ENCODE measurements at regions not wholly inside any gene's neighbourhood (a gene's known extent, or its start where the extent isn't known, plus 50 kb on each side); places are given as distances from the start of the nearest gene placed in this dataset.

DNA sequence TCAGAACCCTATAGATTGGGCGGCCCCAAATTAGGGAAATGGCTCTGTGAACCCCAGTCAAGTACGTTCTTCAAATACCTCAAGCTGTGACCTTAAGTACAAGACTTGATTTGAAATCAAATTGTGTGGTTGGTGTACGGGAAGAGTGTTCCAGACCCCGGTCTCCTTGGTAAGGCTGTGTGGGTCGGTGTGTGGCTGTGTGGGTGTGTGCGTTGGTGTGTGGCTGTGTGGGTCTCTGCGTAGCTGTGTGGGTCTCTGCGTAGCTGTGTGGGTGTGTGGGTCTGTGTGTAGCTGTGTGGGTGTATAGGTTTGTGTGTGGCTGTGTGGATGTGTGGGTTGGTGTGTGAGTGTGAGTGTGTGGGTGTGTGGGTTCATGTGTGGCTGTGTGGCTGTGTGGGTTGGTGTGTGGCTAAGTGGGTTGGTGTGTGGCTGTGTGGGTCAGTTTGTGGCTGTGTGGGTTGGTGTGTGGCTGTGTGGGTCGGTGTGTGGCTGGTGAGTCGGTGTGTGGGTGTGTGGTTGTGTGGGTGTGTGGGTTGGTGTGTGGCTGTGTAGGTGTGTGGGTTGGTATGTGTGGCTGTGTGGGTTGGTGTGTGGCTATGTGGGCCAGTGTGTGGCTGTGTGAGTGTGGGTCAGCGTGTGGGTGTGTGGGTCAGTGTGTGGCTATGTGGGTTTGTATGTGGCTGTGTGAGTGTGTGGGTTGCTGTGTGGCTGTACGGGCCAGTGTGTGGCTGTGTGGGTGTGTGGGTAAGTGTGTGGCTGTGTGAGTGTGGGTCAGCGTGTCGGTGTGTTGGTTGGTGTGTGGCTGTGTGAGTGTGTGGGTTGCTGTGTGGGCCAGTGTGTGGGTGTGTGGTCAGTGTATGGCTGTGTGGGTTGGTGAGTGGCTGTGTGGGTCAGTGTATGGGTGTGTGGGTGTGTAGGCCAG is 238.7 kb upstream of the ZFHX3 start:
- no peak for DNase-seq

DNA sequence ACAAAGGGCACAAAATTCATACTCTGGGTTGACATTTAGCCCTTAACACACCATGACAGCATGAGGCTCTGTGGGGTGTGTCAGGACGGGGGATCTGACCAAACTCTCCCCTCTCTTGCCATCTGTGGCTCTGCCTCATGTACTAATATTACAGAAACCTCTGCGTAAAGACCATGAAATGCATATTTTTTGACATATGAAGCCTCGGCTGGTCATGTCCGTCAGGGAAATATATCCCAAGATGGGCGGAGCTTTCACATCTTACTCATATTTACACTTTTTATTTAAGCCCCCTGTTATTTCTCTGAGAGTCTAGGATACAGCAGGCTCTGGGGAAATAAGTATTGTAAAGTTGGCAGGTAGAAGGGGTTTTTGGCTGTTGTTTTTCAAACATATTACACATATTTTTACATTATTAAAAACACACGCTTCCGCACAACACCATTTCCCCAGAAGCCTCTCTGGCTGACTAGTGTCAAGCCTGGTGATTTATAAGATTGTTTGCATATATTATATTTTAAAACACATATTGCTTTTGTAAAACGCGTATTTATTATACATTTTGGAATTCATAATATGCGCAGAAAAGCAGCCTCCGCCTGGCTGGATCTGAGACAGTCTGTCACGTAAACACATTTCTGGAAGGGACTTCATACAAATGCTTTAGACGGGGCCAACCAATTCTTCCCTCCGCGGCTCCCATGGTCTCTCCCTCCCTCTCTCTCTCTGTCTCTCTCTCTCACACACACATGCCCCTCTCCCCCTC is 237.7 kb upstream of the ZFHX3 start:
- no peak for DNase-seq

- no peak for DNase-seq
Observed at GRCh38 chr16:73280388-73280787, 232.5 kb upstream of the ZFHX3 start.

DNA sequence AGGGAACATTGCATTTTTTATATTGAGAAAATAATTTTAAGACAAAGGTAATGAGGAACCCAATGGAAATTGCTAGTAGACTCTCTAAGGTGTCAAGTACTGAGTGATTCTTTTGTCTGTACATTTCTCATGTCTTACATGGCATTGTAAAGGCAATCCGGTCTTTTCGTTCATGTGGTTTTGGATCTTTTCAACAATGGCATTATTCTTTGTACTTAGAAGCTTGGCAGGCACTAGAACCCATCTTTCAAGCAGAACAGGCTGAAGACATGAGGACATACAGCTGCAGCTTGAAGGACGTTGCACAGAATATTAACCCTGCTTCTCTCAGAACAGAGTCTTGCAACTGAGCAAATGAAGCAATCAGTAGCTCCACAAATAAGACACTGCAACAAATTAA is 231.5 kb upstream of the ZFHX3 start:
- DNase-seq: no peak

DNA sequence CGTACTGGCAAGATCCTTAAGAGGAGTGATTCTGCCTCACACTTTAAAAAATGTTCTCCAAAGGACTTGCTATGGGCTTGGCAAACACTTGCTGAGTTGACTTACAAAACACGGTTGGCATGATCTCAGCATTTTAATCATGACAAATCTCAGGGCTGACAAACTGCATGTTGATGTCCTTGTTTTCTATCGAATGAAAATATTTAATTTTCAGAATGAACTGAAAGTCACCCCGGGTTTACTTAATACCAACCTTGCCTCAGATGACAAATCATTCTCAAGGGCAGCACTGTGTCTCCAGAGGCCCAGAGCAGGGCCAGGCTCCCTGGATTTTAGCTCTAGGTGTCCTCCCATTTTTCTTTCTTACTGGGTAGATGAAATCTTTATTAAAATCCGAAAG is 229.1 kb upstream of the ZFHX3 start:
- no peak for DNase-seq

- DNase-seq: no peak
Observed at GRCh38 chr16:73275448-73275847, 227.5 kb upstream of the ZFHX3 start.

DNA sequence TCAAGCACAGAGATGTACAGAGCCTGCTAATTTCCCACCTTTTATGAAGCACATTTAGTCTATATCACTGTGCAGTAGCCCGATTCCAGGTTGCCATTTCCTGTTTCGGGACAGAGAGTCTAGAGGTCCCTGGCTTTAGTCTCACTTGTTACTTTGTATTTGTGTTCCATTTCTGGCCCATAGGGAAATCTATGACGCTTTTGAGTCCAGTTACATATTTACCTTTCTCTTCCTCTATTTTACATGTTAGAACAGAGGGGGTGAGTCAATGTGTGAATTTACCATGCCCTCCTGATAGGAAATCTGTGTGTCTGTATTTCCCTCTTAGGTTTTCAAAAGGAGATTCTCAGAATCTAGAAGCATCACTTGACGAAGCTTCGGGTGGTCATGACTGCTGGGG is 227.1 kb upstream of the ZFHX3 start:
- no peak for DNase-seq

DNA sequence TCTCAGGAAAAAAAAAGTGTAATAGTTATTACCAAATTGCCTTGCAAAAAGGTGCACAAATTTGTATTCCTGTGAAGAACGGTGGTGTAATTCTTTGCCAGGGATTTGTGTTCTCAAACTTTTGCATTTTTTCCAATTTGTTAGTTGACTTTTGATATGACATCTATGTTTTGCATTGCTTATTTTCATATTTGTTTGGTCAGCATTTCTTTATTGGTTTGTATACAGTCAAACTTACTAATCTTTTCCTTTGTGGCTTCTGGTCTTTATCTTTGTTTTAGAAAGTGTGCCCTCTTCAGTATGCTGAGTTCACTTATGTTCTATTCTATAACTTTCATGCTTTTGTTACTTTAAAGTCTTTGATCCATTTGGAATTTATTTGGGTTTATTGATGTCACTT is 226.2 kb upstream of the ZFHX3 start:
- no peak for DNase-seq

DNA sequence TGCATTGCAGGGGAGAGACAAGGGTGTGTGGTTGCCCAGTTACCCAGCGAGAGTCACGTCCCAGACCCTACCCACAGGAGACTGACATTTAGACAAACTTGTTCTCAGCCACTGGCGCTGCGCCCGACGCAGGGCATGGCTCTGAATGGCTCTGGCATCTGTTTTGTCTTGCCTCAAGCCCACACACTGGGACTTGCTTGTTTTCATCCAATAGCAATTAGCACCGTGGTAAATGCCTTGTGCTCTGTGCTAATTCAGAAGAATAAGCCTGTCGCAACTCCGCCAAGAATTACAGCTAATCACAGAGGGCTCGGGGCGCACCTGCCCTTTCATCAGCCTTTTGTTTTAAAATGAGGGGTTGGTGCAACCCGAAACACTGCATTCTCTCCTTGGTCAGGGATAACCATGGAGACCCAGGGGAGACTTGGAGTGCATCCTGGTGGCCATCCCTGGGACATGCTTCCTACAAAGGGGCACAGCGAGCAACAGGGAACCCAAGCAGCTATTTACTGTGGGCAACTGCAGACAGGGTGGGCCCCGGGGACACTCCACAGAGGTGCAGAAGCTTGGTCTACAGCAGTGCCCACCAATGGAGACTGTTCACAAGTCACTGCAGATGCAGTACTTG is 220.6 kb upstream of the ZFHX3 start:
- peak; percentile 4 for DNase-seq

GRCh38 chr16:73265935-73266334 is 218.0 kb upstream of the ZFHX3 start:
- DNase-seq: no peak

DNA sequence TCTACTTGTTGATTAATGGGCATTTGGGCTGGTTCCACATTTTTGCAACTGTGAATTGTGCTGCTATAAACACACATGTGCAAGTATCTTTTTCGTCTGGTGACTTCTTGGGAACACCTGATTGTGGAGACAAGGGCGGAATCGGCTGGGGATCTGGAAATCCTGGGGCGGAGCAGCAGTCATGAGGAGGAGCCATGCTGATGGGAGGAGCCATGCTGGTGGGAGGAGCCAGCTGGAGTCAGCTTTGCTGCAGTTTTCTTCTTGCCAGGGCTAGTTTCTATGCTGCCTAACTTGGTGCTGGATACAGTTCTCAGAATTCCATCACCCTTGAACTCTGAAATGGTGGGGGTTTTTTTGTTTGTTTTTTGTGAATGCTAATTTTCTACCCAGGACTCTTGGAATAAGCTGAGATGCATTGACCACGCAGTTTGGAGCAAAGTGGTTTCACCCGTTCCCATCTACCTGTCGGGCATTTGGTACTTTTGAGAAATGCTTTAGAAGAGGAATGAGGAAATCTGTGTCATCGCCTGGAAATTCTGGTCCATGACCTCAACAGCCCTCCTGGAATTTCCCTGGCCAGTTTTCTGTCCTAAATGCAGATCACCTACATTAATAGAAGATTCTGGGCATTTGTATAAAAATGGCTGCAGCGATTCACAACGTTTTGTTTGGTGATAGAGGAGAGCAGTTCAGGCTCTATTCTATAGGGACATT is 217.4 kb upstream of the ZFHX3 start:
- no peak for DNase-seq

- DNase-seq: no peak
Observed at GRCh38 chr16:73262931-73263330, 215.0 kb upstream of the ZFHX3 start.

DNA sequence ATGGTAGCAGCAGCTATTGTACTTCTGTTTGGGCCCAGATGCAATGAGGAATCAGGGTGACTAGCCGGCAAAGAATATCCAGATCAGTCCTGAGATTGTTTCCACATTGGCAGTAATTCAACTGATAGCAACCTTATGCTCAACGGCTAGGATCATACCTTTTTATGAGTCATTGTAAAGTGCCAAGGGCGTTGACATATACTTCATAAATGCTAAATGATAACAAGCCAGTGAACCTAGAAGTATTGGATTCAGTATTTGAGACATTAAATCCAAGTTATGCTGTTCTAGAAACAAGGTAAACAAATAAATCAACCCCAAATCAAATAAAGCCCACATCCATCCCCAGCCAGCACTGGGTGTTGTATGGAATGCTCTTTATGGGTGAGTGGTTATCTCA is 207.1 kb upstream of the ZFHX3 start:
- no peak for DNase-seq

DNA sequence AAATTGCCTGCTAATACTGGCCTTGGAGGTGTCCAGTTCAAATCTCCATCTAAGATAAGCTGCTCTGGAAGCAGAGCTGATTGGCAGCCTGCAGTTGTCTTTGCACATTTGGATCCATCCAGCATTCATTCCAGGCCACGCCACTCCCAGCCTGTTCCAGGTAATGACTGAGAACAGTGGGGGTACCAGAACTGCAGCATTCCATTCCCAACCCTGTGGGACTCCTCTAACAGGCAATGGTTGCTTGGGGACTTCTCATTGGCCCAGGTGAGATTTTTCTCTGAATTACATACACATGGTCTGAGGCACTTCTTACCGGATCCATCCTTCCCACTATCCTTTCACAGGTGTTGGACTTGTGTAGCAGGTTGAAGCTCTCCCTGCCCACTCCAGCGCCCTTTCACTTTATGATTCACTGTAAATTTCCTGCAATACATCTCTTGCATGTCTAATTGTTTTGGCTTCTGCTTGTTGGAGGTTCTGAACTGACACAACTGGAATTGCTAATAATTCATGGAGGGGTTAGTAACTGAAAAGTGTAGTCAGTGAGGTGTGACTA is 206.1 kb upstream of the ZFHX3 start:
- no peak for DNase-seq

DNA sequence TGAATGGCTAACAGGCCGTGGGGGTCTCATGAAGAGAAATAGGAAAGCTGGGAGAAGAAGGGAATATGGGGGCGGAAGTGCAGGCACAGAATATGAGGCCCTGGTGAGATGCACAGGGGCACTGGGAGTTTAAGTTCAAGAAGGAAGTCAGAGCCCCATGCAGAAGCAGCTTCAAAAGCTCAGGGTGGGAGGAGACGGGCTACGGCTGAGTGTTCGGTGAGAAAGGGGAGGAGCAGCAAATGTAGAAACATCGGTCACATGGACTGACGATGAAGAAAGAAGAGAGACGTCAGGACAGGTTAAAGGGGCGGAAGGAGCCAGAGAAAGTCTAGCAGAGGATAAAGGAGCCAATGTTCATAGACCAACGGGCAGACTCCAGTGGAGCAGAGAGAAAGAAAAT is 204.5 kb upstream of the ZFHX3 start:
- no peak for DNase-seq

DNA sequence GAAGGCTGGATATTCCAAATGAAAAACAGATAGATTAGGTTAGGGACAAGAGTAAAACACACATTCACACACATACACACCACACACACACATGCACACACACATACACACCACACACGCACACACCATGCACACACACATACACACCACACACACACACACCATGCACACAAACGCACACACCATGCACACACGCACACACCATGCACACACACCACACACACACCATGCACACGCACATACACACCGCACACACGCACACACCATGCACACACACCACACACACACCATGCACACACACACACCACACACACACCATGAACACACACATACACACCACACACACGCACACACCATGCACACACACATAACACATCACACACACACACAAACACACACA is 203.7 kb upstream of the ZFHX3 start:
- DNase-seq: no peak

DNA sequence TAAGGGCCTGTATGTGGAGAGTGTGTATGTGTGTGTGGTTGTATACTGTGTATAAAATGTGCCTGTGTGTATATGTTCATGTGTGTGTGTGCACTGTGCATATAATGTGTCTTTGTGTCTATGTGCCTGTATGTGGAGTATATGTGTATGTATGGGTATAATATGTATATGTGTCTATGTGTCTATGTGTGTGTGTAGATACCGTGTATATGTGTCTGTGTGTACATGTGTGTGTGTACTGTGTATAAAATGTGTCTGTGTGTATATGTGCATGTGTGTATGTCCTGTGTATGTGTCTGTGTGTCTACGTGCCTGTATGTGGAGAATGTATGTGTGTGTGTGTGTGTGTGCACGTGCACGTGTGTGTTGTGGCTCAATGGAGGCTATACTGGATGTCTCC is 200.4 kb upstream of the ZFHX3 start:
- no peak for DNase-seq

GRCh38 chr16:73240920-73241319 is 193.0 kb upstream of the ZFHX3 start:
- no peak for DNase-seq

GRCh38 chr16:73237601-73238000 is 189.7 kb upstream of the ZFHX3 start:
- DNase-seq: no peak

GRCh38 chr16:73234496-73234895 is 186.6 kb upstream of the ZFHX3 start:
- no peak for DNase-seq

DNA sequence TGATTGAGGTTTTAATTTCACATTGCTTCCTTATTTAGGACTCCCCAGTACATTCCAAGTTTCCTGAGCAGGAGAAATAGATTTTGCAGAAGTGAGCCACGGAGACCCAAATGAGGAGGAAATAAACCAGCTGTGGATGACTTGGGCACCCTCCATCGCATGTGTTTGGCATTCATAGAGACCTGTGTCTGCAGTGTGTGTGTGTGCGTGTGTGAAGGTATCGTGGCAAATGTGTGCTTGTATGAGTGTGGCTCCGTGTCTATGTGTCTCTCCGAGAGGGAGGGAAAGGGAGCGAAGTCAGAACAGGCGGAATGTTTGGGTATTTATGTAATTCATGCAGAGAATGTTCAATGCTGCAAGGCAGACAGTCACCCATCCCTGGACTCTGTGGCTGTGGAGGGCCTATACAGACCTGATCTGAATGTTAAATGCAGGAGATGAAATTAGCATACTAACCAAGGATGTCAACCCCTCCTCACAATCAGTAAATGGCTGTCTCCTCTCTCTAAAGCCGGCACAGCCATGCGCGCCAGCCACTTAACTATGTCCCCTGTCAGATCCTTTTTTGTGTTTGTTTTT is 186.0 kb upstream of the ZFHX3 start:
- no peak for DNase-seq

DNA sequence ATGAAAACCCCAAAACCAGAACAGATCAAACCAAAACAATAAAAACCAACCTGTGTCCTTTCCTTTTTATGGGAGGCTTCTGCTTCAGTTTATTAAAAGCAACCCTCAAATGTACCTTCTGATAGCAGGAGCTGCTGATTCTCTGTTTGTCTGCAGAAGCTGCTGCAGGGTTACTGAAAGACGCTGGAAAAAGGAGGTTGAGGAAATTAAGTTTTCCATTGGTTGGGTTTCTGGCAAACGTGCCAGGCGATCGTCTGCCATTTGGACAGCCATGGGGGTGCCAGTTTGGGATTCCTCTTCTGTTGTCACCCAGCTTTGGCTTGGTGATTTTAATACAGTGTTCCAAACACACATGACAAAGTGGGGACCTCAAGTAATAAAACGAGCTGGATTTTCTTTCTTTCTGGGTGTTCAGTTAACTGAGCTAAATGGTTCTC is 185.4 kb upstream of the ZFHX3 start:
- no peak for DNase-seq
